ENCODE measurements at regions not wholly inside any gene's neighbourhood (a gene's known extent, or its start where the extent isn't known, plus 50 kb on each side); places are given as distances from the start of the nearest gene placed in this dataset.

DNA sequence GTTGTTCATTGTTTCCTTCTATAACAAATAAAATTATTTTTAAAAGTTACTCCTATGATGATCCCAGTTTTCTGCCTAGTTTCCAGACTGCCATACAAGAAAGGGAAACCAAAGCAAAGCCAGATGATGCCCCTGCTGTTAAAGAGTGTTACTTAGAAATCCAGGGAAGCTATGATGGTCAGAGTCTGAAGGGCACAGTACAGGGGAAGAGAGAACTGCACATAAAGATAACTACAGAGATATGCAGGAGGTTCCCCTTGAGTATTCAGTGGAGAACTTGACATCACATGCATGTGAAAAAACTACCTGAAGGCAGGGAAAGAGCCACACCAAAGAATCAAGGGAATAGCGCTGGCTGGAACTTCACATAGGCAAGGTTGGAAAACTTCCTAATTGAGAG lies 494.2 kb upstream of the FSTL5 start:
- TF ChIP-seq GABPA (IDR thresholded peaks at IDR 0.05; ENCODE audit: low read depth) (no peak), POLR2AphosphoS5 (IDR thresholded peaks at IDR 0.05; ENCODE audit: low read depth) (no peak), SPI1 (IDR thresholded peaks at IDR 0.05; ENCODE audit: borderline replicate concordance, low read depth) (no peak)
- TF ChIP-seq, protein P1, sequence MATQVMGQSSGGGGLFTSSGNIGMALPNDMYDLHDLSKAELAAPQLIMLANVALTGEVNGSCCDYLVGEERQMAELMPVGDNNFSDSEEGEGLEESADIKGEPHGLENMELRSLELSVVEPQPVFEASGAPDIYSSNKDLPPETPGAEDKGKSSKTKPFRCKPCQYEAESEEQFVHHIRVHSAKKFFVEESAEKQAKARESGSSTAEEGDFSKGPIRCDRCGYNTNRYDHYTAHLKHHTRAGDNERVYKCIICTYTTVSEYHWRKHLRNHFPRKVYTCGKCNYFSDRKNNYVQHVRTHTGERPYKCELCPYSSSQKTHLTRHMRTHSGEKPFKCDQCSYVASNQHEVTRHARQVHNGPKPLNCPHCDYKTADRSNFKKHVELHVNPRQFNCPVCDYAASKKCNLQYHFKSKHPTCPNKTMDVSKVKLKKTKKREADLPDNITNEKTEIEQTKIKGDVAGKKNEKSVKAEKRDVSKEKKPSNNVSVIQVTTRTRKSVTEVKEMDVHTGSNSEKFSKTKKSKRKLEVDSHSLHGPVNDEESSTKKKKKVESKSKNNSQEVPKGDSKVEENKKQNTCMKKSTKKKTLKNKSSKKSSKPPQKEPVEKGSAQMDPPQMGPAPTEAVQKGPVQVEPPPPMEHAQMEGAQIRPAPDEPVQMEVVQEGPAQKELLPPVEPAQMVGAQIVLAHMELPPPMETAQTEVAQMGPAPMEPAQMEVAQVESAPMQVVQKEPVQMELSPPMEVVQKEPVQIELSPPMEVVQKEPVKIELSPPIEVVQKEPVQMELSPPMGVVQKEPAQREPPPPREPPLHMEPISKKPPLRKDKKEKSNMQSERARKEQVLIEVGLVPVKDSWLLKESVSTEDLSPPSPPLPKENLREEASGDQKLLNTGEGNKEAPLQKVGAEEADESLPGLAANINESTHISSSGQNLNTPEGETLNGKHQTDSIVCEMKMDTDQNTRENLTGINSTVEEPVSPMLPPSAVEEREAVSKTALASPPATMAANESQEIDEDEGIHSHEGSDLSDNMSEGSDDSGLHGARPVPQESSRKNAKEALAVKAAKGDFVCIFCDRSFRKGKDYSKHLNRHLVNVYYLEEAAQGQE (IDR thresholded peaks at IDR 0.05; ENCODE audit: insufficient replicate concordance, low read depth): no peak
- TF ChIP-seq, protein P2, sequence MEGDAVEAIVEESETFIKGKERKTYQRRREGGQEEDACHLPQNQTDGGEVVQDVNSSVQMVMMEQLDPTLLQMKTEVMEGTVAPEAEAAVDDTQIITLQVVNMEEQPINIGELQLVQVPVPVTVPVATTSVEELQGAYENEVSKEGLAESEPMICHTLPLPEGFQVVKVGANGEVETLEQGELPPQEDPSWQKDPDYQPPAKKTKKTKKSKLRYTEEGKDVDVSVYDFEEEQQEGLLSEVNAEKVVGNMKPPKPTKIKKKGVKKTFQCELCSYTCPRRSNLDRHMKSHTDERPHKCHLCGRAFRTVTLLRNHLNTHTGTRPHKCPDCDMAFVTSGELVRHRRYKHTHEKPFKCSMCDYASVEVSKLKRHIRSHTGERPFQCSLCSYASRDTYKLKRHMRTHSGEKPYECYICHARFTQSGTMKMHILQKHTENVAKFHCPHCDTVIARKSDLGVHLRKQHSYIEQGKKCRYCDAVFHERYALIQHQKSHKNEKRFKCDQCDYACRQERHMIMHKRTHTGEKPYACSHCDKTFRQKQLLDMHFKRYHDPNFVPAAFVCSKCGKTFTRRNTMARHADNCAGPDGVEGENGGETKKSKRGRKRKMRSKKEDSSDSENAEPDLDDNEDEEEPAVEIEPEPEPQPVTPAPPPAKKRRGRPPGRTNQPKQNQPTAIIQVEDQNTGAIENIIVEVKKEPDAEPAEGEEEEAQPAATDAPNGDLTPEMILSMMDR (IDR thresholded peaks at IDR 0.05; ENCODE audit: insufficient read depth, low read length): no peak
- Histone ChIP-seq H3K27ac (replicated peaks) (no peak overlapping the region), H3K4me3 (replicated peaks; ENCODE audit: insufficient read depth, low read length) (no peak overlapping the region), H3K27me3 (ENCODE audit: insufficient read depth, poor library complexity, severe bottlenecking) (no peaks in the 10 kb centered on the region)
- no peak for DNase-seq (ENCODE audit: low read depth in 1 of 2, low spot score in 1 of 2)

DNA sequence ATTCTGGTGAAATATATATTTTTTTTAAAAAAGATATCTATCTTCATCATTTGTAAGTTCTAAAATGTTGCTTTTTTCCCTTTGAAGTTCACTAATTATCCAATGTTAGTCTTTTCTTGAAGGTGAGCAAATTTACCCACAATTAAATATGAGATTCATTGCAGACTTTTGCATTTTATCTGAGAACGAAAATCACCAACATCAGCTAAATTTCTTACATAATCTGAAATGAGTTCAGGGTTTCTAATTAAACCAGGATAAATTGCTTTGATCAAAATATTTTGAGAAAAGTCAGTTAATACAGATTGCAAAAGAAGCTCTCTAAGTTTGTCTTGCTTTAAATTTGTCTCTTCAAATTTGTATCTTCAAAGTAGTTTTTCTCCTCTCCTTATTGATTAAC lies 486.4 kb upstream of the FSTL5 start:
- Histone ChIP-seq H3K27me3 (ENCODE audit: insufficient read depth, poor library complexity, severe bottlenecking) (no peaks in the 10 kb centered on the region), H3K27ac (replicated peaks) (no peak overlapping the region), H3K4me3 (replicated peaks; ENCODE audit: insufficient read depth, low read length) (no peak overlapping the region)
- DNase-seq (ENCODE audit: low read depth in 1 of 2, low spot score in 1 of 2): no peak
- TF ChIP-seq SPI1 (IDR thresholded peaks at IDR 0.05; ENCODE audit: borderline replicate concordance, low read depth) (no peak), GABPA (IDR thresholded peaks at IDR 0.05; ENCODE audit: low read depth) (no peak), POLR2AphosphoS5 (IDR thresholded peaks at IDR 0.05; ENCODE audit: low read depth) (no peak)
- TF ChIP-seq, protein P1 (IDR thresholded peaks at IDR 0.05; ENCODE audit: insufficient replicate concordance, low read depth): no peak
- TF ChIP-seq, protein P2 (IDR thresholded peaks at IDR 0.05; ENCODE audit: insufficient read depth, low read length): no peak

DNA sequence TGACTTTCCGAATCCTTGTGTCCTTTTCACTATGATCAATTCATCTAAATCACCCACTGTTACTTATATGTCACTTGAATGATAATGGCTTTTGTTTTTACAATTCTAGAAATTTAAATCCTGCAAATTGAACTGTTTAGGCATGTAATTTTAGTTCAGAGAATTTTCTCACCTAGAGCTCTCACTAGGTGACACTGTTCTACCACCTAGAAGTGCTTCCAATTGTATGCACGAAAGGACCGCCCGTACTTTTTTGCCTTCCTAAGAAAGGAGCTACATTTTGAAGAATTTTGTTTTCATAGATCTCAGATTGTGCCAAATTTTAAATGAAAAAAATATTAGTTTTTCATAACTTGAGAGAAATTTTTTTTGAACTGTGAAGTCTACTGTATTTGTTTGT lies 481.6 kb upstream of the FSTL5 start:
- Histone ChIP-seq H3K27ac (replicated peaks) (no peak overlapping the region), H3K4me3 (replicated peaks; ENCODE audit: insufficient read depth, low read length) (no peak overlapping the region), H3K27me3 (ENCODE audit: insufficient read depth, poor library complexity, severe bottlenecking) (no peaks in the 10 kb centered on the region)
- TF ChIP-seq POLR2AphosphoS5 (IDR thresholded peaks at IDR 0.05; ENCODE audit: low read depth) (no peak), SPI1 (IDR thresholded peaks at IDR 0.05; ENCODE audit: borderline replicate concordance, low read depth) (no peak), GABPA (IDR thresholded peaks at IDR 0.05; ENCODE audit: low read depth) (no peak)
- TF ChIP-seq, protein P2 (IDR thresholded peaks at IDR 0.05; ENCODE audit: insufficient read depth, low read length): no peak
- TF ChIP-seq, protein P1 (IDR thresholded peaks at IDR 0.05; ENCODE audit: insufficient replicate concordance, low read depth): no peak
- DNase-seq (ENCODE audit: low read depth in 1 of 2, low spot score in 1 of 2): no peak

Measured in HL-60 (cell line).